GM18873 (cell line): ENCODE measurements at regions not wholly inside any gene's neighbourhood (a gene's known extent, or its start where the extent isn't known, plus 50 kb on each side); places are given as distances from the start of the nearest gene placed in this dataset.

Experiments used
- ATAC-seq: cut with Tn5 transposase; IDR thresholded peaks from one replicate; pipeline ENCODE4 v1.9.1; 2021; ENCODE audit warnings: mild to moderate bottlenecking, moderate library complexity, moderate number of reproducible peaks; ENCODE audit not compliant: unreplicated experiment, low FRiP score

- ATAC-seq, result no peak
Observed at GRCh38 chr16:87066133-87067002, 250.8 kb downstream of the C16orf95 start.

DNA sequence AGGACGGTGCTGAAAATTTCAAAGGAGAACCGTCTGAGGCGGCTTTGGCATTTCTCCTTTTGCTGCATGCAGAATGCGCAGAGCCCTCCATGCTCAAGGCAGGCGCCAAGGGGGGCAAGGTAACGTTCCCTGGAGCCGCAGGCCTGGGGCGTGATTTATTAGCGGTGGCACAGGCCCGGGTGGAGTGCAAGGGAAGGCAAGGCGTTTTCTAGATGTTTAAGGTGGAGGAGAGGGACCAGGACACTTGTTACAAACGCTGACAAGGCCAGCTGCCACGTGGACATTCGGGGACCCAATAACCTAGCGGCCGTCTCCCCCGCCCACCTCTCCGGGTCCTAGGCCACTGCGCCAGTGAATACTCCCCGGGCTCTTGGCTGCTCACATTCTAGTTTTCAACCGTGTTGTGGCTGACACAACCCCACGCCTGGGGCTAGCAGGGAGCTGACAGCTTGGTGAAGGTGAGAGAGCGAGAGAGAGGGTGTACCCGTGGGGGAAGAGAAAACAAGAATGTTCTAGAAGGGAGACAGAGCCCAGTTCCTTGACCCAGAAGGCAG lies 250.1 kb downstream of the C16orf95 start:
- ATAC-seq, result no peak

- ATAC-seq, result no peak
Observed at GRCh38 chr16:87067836-87068761, 249.1 kb downstream of the C16orf95 start.

DNA sequence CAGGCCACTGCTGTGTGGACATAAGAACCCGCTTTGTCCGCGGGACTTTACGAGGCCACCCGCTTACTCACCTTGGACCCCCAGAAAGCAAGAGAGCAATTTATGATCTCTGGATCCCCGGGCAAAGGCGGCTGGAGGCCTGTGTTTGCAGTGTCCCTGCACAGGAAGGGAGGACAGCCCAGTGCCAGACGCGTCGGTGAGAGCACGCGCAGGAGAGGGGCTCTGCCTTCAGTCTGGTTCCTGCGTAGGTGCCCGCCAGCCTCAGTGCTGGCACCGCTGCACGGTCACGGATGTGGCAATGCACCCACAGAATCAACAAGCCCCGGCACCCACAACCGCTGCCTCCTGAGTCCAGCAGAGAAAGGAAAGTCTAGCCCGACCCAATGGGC lies 248.4 kb downstream of the C16orf95 start:
- ATAC-seq, result no peak

GRCh38 chr16:87070657-87071056 lies 246.5 kb downstream of the C16orf95 start:
- ATAC-seq, result no peak

- no peak for ATAC-seq
Observed at GRCh38 chr16:87072101-87072500, 245.1 kb downstream of the C16orf95 start.

DNA sequence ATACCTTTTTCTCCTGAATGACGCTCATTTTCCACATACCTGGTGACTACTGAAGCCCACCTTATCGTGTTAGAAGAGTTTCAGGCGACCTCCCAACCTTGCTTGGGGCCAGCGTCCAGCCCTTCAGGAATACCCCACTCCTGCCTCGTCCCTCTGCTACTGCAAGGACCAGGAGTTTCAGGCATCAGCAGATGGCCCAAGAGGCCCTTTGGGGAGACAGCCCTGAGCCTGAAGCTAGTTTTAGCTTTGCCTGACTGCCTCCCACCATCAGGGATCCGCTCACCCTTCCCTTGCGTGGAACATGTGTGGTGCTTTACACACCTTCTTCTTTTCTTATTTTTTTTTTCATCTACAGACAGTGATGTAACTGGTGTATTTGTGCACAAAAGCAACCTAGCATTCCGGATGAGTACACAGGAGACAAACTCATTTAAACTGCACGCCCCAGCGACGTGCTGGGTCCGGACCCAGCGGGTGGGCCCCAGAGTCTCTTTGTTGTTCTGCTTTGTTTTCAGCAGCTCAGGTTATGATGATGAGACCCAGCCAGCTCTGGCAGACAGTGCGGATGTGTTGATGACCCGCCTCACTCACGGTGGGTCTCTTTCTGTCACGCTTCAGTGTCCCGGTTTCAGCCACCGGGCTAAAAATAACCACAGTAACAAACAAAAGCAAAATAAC lies 242.4 kb downstream of the C16orf95 start:
- ATAC-seq, result no peak

- no peak for ATAC-seq
Observed at GRCh38 chr16:87075319-87075860, 241.8 kb downstream of the C16orf95 start.

DNA sequence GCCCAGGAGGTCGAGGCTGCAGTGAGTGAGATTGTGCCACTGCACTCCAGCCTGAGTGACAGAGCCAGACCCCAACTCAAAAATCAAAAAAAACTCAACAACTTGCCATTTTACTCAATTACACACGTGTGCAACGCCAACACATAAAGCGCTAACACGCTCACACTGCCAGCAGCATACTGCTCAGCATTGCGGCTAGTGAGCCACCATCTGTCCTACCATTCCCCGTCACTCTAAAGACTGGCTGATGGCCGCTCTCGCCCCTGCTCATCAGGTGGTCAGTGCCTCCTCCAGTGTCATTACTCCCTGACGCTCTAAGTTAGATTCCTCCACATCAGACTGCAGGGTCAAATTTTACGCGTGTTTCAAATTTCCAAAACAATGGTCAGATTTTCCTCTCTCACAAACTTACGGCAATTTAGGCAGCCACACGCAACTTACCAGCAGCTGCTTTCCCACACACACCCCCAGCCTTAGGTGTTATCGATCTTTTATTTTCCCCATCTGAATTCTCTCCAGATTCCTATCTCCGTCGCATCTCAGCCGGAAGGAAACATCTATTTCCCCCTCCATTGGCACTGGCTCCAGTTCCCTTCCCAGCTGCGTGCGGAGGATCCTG lies 240.8 kb downstream of the C16orf95 start:
- ATAC-seq, result no peak

GRCh38 chr16:87076950-87077749 lies 240.0 kb downstream of the C16orf95 start:
- ATAC-seq, result no peak

- no peak for ATAC-seq
Observed at GRCh38 chr16:87077750-87078127, 239.5 kb downstream of the C16orf95 start.

GRCh38 chr16:87080571-87081167 lies 236.5 kb downstream of the C16orf95 start:
- no peak for ATAC-seq

GRCh38 chr16:87085441-87085840 lies 231.8 kb downstream of the C16orf95 start:
- no peak for ATAC-seq

DNA sequence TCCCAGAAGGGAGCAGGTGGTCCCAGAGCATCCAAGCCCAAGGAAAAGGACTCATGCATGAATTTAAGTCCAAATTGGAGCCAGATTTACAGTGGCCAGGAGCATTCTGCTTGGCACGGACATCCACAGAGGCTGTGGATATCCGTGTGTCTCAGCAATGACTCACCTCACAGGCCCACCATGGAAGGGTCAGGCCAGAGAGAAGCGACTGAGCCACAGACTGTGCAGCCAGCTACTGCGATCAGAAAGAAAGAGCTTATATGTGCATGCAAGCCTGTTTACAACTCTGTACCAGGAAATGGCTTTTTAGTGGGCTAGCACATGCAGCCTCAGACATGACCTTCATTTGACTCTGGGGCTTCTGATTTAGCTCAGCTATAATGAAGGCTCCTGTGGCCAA lies 231.0 kb downstream of the C16orf95 start:
- no peak for ATAC-seq

- ATAC-seq, result no peak
Observed at GRCh38 chr16:87086575-87086974, 230.6 kb downstream of the C16orf95 start.

DNA sequence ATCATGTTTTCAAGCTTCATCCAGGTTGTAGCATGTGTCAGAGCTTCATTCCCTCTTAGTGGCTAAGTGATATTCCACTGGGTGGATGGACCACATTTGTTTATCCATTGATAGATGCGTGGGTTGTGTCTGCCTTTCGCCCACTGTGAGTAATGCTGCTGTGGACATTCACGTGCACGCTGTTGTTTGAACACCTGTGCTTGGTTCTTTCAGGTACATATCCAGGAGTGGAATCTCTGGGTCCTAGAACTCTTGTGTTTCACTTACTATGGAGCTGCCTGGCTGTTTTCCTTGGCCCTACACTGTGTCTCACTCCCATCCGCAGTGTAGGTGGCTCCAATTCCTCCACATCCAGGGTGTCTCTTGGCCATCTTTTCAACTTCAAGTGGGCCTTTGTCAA lies 224.2 kb downstream of the C16orf95 start:
- ATAC-seq, result no peak

DNA sequence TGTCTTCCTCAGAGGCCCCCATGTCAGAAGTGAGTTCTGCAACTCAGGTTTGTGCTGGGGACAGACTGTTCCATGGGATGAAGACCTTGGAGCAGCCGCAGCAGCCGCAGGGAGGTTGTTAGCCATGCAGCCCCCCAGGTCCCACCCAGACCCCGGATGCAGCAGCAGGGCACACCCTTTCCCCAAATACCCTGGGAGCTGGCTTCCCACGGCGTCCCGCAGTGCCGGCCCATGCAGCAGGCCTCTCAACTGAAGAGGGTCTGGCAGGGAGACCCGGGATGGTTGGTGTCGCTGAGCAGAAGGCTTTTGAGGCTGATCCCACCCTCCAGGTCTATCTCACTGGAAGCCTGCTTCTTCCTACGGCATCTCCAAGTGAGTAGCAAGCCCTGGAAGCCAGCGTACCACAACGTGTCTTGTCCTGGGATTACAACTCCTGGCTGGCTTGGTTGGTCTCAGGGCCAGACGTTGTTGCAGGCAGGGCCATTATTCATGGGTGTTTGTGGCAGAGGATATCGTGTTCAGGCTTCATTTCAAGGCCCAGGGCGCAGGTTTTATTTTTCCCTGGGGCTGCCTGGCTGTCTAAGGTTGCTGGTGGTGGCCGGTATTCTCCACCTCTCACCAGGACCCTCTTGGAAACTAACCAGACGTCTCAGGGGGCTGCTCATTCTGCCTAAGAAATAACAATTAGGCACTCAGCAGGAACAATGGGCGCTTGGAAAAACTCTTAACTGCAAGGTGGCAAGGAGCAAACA lies 223.2 kb downstream of the C16orf95 start:
- ATAC-seq, result no peak

DNA sequence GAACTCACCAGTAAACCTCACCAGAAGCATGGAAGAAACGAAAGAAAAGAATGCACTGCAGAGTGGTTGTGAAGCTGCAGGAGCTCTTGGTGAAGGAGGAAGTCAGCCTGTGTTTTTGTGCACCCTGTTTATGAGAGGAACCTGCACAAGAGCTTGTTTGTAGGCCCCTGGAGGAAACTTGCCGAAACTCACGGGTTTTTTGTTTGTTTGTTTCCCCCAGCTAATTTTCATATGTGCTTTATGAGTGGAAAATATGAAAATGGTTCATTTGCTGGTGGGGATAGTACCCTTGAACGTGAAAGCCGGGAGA lies 222.7 kb downstream of the C16orf95 start:
- no peak for ATAC-seq
